ENCODE measurements at regions not wholly inside any gene's neighbourhood (a gene's known extent, or its start where the extent isn't known, plus 50 kb on each side); places are given as distances from the start of the nearest gene placed in this dataset.

- no peak for DNase-seq (ENCODE audit: low read depth in 2 of 3, low spot score in 2 of 3)
Measured at GRCh38 chr15:36389107-36389506, 190.3 kb upstream of the CDIN1 start.

DNA sequence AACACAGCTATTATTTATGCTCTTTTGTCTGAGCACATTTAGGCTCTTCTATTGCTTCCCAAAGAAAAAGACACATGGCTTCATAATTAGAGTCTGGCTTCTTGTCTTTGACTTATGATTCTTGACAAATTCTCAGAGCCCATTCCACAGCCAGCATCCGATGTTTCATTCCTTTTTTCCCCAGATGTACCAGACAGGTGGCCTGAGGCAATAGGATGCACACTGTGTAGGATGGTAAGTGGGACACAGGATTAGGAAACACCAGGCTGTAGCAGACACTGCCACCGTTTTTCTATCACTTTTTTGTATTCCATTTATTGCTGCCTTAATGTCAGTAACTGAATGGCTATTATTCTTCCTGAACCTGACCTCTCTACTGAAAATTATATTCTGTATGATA, 188.9 kb upstream of the CDIN1 start:
- no peak for DNase-seq (ENCODE audit: low read depth in 2 of 3, low spot score in 2 of 3)

DNA sequence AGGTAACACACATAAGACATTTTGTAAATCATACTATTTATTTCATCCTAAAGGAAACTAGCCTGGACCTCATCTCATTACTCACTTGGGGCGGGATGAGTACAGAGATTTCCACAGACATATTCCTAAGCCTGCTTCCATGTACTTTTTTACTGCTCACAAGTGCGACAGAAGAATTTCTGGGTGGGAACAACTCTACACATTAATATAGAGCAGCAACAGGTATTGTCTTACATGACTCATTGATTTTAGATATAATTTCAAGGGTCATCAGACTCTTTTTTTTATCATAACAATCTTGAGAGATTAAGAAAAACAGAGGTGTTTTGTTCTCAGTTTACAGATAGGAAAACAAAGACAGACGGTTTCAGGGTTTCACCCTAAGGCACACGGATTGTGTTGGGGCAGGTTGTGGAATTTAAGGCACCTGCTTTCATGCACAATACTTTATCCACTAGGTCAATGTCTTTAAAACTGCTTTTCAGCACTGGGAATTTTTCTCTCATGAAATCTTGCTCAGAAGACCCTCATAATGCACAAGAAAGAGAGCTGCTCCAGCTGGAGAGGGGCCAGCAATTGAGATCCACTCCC, 186.7 kb upstream of the CDIN1 start:
- no peak for DNase-seq (ENCODE audit: low read depth in 2 of 3, low spot score in 2 of 3)

GRCh38 chr15:36398212-36398611, 181.2 kb upstream of the CDIN1 start:
- no peak for DNase-seq (ENCODE audit: low read depth in 2 of 3, low spot score in 2 of 3)

GRCh38 chr15:36399276-36399675, 180.2 kb upstream of the CDIN1 start:
- no peak for DNase-seq (ENCODE audit: low read depth in 2 of 3, low spot score in 2 of 3)

- DNase-seq (ENCODE audit: low read depth in 2 of 3, low spot score in 2 of 3): no peak
Measured at GRCh38 chr15:36400936-36401585, 178.4 kb upstream of the CDIN1 start.

- no peak for DNase-seq (ENCODE audit: low read depth in 2 of 3, low spot score in 2 of 3)
Measured at GRCh38 chr15:36401586-36401966, 177.8 kb upstream of the CDIN1 start.

GRCh38 chr15:36403351-36403750, 176.1 kb upstream of the CDIN1 start:
- DNase-seq (ENCODE audit: low read depth in 2 of 3, low spot score in 2 of 3): no peak

DNA sequence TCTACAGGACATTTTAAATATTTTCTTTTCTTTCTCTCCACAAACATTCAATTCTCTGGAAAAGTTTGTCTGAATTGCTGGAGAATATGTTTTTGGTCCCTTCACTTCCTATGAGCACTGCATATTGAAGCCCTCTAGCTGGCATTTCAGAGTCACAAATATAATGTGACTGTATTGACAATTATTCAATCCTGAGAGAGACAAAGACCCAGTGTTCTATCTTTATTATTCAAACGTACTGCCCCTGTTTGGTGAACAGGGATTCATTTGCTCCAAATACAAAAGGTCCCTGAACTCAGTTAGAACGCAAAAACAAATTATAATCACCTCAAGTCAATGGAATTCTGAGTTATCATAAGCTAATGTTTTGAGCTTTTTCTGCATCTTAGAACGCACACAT, 173.1 kb upstream of the CDIN1 start:
- DNase-seq (ENCODE audit: low read depth in 2 of 3, low spot score in 2 of 3): no peak

DNA sequence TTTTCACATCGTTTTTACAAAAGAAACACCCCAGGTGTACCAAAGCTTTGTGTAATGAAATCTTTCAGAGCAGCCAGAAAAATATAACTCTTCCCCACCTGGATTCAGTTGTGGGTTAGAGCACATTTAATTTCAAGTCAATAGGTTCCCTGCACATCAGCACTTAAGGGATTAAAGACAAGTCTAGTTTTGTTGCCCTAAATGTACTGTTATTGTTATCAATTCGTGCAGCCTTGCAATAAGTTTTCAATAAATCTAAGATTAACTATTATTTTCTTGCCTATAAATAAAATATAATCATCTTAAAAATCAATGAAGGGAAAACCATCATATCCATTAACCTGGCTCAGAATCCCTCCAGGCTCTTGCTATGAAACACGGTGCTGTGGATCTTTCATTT, 172.5 kb upstream of the CDIN1 start:
- DNase-seq (ENCODE audit: low read depth in 2 of 3, low spot score in 2 of 3): no peak

- no peak for DNase-seq (ENCODE audit: low read depth in 2 of 3, low spot score in 2 of 3)
Measured at GRCh38 chr15:36407647-36408046, 171.8 kb upstream of the CDIN1 start.

DNA sequence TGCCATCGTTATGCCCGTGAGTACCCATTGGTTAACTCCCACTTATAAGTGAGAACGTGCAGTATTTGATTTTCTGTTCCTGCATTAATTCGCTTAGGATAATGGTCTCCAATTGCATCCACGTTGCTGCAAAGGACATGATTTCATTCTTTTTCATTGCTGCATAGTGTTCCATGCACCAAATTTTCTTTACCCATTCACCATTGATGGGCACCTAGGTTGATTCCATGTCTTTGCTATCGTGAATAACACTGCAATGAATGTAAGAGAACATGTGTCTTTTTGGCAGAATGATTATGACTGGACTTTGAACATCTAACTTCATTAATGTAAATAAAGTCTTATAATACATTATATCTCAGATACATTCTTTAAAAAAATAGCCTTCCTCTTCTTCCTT, 169.6 kb upstream of the CDIN1 start:
- no peak for DNase-seq (ENCODE audit: low read depth in 2 of 3, low spot score in 2 of 3)

DNA sequence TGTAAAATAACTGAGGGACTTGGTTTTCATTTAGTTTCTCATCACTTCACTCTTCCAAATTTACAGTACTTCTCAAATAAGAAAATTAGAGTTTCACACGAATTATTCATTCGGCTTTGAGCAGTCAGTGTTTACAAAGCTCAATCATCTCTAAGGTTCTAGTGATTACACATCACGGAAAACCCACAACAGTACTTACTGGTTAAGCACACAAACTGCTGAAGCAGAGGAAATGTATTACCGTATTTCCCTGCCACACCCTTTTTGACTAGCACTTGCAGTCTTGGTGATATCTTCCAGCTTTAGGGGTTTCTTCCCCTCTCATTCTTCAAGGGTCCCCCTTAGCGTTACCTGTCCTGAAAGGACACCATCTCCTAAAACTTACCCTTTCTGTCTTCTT, 164.8 kb upstream of the CDIN1 start:
- DNase-seq (ENCODE audit: low read depth in 2 of 3, low spot score in 2 of 3): no peak

DNA sequence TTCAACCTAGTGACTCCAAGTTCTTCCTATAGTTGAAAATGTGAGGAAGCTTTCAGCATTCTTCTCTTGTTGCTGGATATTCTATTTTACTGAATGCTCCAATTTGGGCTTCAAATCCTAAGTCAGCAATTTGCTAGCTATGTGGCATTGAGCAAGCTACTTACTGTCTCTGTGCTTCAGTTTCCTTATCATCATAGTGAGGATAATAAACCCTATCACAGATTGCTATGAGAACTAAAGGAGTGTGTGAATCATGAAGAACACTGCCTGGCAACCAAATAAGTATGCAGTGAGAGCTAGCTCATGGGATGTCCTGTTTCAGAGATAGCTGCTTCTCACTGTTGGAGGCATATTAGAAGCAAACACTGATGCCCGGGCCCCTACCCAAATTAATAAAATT, 163.8 kb upstream of the CDIN1 start:
- no peak for DNase-seq (ENCODE audit: low read depth in 2 of 3, low spot score in 2 of 3)

GRCh38 chr15:36422631-36423030, 156.8 kb upstream of the CDIN1 start:
- no peak for DNase-seq (ENCODE audit: low read depth in 2 of 3, low spot score in 2 of 3)

DNA sequence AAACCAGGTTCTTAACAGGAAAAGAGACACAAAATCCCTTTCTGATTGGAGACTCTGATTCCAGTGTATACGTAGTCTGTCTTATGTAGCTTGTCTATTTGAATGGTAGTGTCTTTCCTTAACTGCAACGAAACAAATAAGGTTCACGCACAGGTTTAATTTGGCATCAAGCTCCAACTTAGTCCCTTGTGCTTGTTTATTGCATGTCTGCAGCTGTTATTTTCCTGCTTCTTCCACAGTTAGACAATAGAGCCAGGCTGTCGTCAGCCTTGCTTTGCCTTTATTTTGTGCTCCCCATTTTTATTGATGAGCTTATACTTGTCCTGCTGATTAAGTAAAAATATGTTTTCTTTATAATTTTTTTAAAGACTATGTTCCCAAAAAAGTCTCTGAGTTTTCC, 152.7 kb upstream of the CDIN1 start:
- DNase-seq (ENCODE audit: low read depth in 2 of 3, low spot score in 2 of 3): no peak

DNA sequence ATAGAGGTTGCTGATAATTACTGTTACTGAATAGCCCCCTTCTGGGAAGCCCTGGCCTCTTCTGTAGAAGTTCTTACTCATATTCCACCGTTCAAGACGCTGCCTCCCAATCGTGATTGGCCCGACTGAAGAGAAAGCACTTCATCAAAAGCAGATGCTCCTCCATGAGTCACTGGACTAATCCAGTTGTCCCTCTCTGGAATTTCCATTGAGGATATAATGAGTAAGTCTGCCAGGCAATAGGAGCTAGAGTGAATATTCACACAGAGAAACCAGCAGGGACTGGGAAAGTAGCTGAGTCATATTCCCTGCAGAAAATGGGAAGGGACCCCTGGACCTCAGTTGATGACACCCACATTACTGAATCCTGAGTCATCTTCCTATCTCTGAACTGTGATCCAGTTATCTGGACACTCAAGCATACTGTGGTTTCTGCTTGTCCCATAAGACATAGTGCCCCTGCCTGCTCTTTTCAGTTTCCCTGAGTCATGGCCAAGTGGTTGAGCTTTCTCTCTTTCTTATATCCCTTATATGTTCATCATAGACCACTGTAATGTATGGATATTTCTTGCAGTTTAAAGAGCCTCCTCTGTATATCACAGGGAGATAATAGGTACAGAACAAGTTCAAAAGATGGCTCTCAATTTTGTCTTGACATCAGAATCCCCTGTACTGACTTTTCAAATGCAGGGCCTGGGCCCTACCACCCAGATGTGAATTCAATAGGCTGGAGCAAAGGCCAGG, 151.2 kb upstream of the CDIN1 start:
- no peak for DNase-seq (ENCODE audit: low read depth in 2 of 3, low spot score in 2 of 3)

- no peak for DNase-seq (ENCODE audit: low read depth in 2 of 3, low spot score in 2 of 3)
Measured at GRCh38 chr15:36429707-36430106, 149.7 kb upstream of the CDIN1 start.

DNA sequence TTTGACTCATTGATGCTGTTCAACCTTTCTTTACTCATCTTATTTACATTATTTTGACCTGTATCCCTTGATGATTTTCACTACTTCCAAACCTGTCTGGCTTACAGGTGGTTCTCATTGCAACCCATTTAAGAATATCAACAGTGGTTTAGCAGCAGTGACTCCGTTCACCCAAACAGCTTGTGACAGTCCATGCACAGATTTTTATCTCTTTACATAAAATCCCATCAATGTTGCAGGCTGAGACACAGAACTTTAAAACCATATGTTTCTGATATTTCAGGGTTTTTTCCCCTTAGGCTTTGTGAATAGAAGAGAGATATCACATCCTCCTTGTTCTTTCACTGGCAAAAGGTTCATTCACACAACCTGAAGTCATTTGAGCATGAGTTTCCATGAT, 149.1 kb upstream of the CDIN1 start:
- DNase-seq (ENCODE audit: low read depth in 2 of 3, low spot score in 2 of 3): no peak

- no peak for DNase-seq (ENCODE audit: low read depth in 2 of 3, low spot score in 2 of 3)
Measured at GRCh38 chr15:36430726-36431265, 148.6 kb upstream of the CDIN1 start.

DNA sequence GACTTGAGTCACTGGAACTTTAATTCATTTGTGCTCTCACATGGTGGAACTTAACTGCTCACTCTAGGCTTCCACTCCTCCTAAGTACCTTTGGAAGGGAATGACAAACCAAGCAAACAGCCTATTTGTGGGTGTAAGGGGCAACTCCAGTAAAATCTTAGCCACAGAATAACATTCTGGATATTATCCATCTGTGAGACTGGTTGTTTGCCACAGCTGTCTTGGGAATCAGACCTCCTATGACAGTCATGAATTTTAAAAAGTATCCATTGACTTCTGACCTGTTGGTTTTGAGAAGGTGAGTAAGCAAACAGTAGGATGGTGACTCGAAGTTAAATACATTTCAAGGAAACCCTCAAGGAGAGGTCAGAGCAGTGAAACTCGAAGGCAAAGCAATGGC, 147.3 kb upstream of the CDIN1 start:
- DNase-seq (ENCODE audit: low read depth in 2 of 3, low spot score in 2 of 3): no peak

DNA sequence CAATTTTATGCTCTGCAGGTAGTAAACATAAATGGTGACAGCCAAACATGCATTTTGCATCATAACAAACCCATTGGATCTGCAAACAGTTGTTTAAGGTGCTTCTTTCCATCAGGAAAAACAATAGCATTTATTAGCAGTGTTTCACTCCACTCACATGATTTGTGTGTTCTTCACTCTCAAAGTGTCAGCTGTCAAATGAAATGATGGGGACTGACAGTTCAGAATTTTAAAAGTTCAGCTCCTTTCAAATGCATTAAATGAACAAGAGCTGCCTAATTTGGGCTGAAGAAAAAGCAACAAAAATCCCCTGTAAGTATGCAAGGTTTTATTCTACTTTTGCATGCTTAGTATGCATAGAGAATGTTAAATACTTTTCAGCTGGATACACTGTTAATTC, 145.2 kb upstream of the CDIN1 start:
- no peak for DNase-seq (ENCODE audit: low read depth in 2 of 3, low spot score in 2 of 3)

Data from activated CD8-positive, alpha-beta memory T cell treated with anti-CD3 and anti-CD28 coated beads for 48 hours (primary cell).